ENCODE measurements at regions not wholly inside any gene's neighbourhood (a gene's known extent, or its start where the extent isn't known, plus 50 kb on each side); places are given as distances from the start of the nearest gene placed in this dataset.
"Not testable (repeated sequence)": the region's sequence is repeated elsewhere in the genome, so short reads cannot be mapped to it uniquely, and the experiment has no call there.

DNA sequence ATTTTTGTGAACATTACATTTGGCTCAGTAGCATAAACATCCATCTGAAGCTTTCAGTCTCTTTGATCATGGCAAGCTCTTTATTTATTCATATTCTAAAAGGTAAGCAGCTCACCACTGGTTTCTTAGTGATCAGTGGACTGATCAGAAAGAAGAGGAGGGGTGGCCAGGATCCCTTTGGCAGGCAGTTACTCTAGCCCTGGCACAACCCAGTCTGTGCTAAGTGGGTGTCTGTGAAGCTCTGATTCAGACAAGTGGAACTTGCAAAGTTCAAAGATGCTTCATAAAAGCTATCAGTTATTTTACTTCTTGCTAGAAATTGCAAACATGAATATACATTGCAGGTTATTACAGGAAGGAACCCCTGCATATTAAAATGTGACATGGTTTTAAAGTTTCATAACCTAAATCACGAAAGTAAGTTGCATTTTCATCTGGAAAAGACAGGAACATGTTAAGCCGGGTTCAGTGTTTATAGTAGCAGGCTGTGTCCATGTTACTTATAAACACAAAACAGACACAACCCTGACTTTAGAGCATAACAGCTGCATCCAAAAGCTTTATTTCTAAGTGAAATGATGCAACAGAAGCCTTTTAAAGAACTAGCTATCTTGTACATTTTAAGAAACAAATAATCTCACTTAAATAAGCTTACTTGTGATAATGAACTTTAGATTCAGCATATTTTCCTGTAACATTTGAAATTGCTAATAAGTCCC is 785.3 kb downstream of the MCTP2 start:
- in situ Hi-C loops (cut with HindIII; ENCODE audit: low pct_ligation_motif_present, low pct_unique_long_range_greater_than_20kb, low sequenced_read_pairs) = no loop called here
- DNase-seq = no peak

DNA sequence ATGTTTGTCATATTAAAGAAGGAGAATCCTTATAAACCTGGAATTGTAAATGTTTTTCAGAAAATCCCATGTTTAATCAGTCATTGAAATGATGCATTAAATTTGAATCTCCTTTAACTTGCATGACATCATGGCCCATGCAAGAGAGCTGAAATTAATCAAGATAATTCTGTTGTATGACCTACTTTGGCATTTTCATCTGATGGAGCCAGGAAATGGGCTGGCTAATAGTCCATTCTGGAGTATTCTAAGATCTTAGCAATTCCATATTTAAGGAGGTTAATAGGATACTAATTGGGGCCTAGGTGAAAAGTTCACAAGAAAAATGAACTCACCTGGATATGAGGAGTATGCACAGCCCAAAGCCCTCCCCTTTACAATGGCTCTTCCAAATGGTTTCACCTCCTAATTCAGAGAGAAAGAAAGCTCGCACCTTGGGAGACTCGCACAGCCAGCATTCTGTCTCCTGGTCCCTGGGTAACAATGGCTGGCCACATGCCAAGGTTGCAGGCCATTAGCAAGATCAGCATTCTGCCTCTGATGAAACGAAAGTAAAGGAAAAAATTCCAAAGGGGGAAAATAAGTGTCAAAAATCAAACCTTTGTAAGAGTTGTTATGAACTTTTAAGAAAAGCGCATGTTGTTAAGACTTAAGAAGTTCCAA is 786.4 kb downstream of the MCTP2 start:
- DNase-seq = no peak
- in situ Hi-C loops (cut with HindIII; ENCODE audit: low pct_ligation_motif_present, low pct_unique_long_range_greater_than_20kb, low sequenced_read_pairs) = no loop called here

DNA sequence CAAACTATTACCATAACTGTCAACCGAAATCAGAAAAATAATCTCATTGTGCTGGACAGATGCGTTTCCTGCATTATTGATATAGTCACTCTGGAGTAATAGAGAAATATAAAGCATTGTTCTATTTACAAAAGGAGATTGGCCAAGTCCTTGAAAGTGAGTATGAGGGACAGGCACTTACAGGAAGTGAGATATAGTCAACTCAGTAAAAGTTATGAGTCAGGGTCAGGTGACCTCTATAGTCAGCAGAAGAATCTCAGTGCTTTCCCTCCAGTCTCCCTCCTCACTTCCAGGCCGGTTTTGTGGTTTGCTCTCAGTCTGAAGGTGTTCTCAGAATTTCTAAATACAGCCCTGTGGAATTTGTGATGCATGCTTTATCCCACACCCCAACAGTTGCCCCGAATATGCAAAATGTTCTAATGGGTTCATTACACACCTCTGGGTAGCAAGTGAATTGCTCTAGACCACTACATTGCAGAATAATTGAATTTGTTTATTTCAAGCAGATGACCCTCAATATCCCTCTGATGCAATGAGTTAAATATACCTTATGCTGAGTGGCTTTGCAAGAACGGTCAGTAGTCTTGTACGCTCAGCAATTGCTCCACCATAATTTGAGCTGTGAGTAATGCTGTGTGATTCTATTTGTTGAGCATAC is 787.7 kb downstream of the MCTP2 start:
- DNase-seq = peak; percentile 4

DNA sequence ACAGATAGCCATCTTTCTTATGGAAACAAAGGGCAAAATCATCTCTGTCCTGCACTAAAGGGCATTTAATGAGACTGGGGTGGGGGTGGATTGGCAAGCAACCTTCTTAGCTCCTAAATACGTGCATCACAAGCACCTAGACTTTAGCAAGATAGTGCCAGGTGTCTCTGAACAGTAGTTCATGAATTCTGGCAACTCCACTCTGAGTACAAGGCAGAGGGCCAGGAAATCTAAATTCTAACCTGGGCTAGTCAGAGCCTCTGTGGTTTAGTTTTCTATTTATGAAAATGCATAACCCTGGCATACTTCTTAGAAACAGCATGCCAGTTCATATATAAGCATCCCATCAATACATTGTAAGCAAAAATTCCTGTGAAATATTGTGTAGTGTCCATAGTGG is 788.5 kb downstream of the MCTP2 start:
- in situ Hi-C loops (cut with HindIII; ENCODE audit: low pct_ligation_motif_present, low pct_unique_long_range_greater_than_20kb, low sequenced_read_pairs) = no loop called here

More for the DNA sequence above, 787.7 kb downstream of the MCTP2 start:
- in situ Hi-C loops (cut with HindIII; ENCODE audit: low pct_ligation_motif_present, low pct_unique_long_range_greater_than_20kb, low sequenced_read_pairs) = no loop called here

DNA sequence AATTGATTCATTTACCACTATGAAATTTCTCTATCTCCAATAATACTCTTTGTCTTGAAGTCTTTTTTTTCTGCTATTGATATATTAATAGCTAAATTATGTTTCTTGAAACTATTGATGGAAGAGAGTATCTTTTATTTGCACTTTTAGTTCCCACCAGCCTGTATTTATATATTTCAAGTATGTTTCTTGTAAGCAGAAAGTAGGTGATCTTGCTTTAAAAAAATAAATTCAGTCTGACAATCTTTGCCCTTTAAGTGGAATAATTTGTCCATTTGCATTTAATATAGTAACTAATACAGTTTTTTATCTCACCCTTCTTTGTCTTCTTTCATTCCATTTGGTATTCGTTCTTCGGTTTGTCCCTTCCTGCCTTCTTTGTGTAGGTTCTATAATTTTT is 790.5 kb downstream of the MCTP2 start:
- DNase-seq = no peak

More for the DNA sequence above, 788.5 kb downstream of the MCTP2 start:
- no peak for DNase-seq

DNA sequence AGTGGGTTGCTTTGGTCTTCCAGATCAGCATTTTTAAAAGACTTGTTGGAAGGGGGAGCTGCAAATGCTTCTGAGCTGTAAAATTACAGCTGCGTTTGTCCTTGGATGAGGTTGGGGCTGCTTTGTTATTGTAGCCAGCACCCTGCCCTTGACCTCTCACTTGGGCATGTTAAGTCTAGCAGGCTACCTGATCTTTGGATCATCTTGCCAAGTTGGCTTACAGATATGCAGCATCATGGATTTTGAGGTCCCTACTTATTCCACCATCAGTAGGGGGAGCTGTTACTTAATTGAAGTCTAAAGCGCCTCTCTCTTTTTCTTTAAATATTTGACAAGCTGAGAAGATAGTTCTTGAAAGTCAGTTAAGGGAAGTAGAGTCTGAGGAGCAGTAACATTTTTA is 793.0 kb downstream of the MCTP2 start:
- peak; percentile 39 for DNase-seq
- in situ Hi-C loops (cut with HindIII; ENCODE audit: low pct_ligation_motif_present, low pct_unique_long_range_greater_than_20kb, low sequenced_read_pairs) = no loop called here

More for the DNA sequence above, 790.5 kb downstream of the MCTP2 start:
- in situ Hi-C loops (cut with HindIII; ENCODE audit: low pct_ligation_motif_present, low pct_unique_long_range_greater_than_20kb, low sequenced_read_pairs) = no loop called here

DNA sequence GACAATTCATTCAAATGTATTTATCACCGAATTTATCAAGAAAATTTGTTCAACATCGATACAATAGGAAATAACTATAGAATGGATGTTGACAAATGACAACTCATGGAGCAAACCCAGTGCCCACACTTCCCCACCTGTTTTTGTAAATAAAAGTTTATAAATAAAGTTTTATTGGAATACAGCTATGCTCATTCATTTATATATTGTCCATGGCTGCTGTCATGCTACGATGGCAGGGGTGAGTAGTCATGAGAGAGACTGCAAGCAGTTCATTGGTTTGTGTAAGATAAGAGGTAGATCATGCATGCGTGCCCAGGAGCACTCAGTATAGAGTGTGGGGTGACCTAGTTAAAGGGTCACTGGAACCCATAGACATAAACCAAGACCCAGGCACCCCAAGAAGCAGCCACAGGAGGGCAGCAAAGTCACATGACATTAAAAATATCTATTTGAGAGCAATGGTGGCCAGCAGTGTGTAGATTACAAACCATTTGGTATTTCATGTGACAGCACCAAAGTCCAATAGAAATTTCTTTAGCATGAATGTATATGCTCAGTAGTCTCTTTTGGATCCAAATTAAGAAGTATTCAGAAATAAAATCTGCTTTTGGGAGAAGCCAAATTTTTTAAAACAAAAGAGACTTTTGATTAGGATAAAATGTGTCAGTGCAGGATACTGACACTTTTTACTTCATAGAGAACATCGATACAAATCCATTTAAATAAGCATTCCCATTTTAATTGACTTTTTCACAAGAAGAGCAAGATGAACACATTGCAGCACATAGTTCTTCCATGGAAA is 794.8 kb downstream of the MCTP2 start:
- in situ Hi-C loops (cut with HindIII; ENCODE audit: low pct_ligation_motif_present, low pct_unique_long_range_greater_than_20kb, low sequenced_read_pairs) = no loop called here
- DNase-seq = peak; percentile 69

DNA sequence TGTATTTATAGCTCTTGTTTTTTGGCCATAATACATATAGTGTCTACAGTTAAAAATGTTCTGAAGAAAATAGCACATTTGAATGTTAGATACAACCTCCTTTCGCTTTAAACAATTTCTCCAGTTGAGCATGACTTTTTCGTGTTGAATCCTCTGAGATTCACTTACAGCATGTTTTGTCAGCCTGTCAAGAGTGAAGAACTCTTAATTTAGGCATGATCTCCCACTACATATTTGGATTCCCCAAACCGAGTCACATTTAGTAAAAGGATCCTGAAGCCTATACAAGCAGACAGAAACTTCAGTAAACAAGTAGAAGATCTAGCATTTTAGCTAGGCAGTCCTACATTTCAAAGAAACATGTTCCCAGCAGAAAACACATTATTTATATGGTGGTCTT is 796.6 kb downstream of the MCTP2 start:
- DNase-seq = no peak
- in situ Hi-C loops (cut with HindIII; ENCODE audit: low pct_ligation_motif_present, low pct_unique_long_range_greater_than_20kb, low sequenced_read_pairs) = no loop called here

DNA sequence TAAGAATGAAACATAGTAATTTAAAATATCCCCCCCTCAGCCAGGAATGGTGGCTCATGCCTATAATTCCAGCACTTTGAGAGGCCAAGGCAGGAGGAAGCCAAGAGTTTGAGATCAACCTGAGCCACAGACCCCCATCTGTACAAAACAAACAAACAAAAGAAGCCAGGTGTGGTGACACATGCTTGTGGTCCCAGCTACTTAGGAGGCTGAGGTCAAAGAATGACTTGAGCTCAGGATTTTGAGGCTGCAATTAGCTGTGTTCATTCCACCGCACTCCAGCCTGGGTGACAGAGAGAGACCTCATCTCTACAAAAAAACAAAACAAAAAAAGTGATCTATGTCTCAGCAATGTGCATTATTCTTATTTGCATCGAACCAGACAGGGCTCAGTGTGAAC is 800.8 kb downstream of the MCTP2 start:
- no peak for DNase-seq
- in situ Hi-C loops (cut with HindIII; ENCODE audit: low pct_ligation_motif_present, low pct_unique_long_range_greater_than_20kb, low sequenced_read_pairs) = no loop called here

DNA sequence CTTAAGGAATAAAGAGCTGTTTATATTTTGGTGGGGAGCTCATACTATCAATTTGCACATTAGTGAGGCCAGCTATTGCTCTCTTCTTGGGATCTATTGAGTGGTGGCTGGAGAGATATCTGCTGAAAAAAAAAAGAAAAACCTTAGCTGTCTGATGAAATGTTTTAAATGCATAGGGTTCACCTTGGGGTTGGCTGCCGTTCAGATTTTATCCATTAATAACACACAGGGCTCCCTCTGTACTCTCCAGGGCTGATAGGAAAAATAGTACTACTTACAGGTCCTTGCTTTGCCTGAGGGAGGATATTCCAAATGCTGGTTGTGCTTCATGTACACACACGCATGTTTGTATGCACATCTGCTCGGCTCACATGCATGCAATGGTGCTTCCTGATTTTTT is 803.7 kb downstream of the MCTP2 start:
- in situ Hi-C loops (cut with HindIII; ENCODE audit: low pct_ligation_motif_present, low pct_unique_long_range_greater_than_20kb, low sequenced_read_pairs) = no loop called here
- no peak for DNase-seq

DNA sequence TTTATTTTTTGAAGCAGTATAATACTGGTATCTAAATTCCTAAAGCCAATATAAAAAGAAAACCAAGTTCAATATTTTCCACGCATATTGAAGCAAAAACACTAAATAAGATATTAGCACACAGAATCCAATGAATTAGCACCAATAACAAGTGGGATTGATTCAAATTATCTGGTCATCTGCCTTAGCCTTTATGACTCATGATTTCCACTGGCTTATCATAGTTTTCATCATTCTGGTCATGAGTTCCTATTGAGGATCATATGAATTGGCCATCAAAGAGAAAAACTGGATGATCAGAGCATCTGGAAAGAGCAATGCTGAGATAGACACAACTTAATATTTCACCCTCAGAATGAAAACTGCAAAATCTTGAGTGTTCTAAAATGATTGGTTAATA is 809.9 kb downstream of the MCTP2 start:
- DNase-seq = no peak
- in situ Hi-C loops (cut with HindIII; ENCODE audit: low pct_ligation_motif_present, low pct_unique_long_range_greater_than_20kb, low sequenced_read_pairs) = no loop called here

DNA sequence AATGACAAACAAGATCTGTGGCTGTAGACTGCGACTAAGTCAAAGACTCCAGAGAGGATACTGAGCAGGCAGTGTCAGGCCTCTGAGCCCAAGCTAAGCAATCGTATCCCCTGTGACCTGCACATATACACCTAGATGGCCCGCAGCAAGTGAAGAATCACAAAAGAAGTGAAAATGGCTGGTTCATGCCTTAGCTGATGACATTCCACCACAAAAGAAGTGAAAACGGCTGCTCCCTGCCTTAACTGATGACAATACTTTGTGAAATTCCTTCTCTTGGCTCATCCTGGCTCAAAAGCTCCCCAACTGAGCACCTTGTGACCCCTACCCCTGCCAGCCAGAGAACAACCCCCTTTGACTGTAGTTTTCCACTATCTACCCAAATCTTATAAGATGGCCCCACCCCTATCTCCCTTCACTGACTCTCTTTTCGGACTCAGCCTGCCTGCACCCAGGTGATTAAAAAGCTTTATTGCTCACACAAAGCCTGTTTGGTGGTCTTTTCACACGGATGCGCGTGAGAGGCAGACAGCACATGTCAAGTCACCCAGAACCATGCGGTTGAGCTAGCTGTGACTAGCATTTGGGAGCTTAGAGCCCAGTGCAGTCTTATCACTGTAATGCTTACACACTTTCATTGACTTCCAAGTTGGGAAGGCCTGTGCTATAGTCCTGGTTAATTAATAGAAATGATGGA is 812.0 kb downstream of the MCTP2 start:
- in situ Hi-C loops (cut with HindIII; ENCODE audit: low pct_ligation_motif_present, low pct_unique_long_range_greater_than_20kb, low sequenced_read_pairs); DNase-seq: not testable (repeated sequence)

DNA sequence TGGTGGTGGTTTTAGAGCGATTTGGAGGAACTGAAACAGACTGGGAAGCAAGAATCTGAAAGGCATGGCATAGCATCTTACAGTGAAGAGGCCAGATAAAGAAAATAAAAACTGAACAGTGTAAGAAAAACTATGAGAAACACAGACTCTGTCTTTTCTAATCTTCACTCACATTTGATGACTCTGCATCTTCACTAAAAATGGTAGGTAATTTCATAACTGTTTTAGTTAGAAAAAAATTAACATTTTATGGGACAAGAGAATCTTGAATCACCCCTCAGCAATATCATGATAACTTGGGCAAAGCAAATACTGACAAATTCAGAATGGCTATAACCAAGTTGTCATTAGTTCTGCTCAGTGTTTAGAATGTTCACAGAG is 812.6 kb downstream of the MCTP2 start:
- in situ Hi-C loops (cut with HindIII; ENCODE audit: low pct_ligation_motif_present, low pct_unique_long_range_greater_than_20kb, low sequenced_read_pairs) = no loop called here
- no peak for DNase-seq

DNA sequence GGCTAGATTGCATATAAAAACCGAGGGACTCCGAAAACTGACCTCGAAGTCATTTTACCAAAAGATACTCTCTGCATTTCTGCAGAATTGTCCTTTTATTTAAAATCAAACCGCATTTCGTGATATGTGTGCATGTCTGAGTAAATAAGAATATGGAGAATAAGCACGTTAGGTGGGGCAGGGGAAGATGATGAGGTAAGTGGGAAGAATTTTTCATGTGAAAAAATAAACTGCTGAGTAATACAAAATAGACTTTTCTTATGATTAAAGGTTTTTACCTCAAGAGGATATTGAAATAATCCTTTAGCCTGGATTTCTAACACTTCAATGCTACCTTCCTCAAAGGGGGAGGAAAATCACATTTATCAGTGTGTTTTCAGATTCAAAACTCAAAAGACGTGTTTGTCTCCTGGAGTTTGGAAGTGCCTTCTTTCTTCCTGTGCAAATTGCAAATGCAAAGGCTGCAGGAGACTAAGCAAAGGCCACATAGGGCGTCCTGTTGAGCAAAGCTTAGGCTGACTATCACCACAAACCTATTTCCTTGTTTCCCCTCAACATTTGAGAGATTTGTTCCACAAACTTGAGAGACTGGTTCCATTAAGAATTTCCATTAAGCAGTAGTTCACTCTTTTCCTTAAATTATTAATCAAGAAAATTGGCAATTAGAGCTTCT is 813.5 kb downstream of the MCTP2 start:
- in situ Hi-C loops (cut with HindIII; ENCODE audit: low pct_ligation_motif_present, low pct_unique_long_range_greater_than_20kb, low sequenced_read_pairs) = no loop called here
- no peak for DNase-seq

DNA sequence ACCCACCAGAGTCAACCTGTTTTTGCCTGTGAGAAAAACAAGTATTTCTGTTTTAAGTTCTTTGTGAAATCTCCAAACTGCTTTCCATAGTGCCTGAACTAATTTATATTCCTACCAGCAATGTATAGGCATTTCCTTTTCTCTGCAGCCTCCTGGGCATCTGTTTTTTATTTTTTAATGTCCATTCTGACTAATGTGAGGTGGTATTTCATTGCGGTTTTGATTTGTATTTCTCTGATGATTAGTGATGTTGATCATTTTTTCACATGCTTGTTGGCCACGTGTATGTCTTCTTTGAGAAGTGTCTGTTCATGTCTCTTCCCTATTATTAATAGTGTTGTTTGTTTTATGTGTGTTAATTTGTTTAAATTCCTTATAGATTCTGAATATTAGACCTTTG is 820.5 kb downstream of the MCTP2 start:
- in situ Hi-C loops (cut with HindIII; ENCODE audit: low pct_ligation_motif_present, low pct_unique_long_range_greater_than_20kb, low sequenced_read_pairs) = no loop called here
- no peak for DNase-seq

DNA sequence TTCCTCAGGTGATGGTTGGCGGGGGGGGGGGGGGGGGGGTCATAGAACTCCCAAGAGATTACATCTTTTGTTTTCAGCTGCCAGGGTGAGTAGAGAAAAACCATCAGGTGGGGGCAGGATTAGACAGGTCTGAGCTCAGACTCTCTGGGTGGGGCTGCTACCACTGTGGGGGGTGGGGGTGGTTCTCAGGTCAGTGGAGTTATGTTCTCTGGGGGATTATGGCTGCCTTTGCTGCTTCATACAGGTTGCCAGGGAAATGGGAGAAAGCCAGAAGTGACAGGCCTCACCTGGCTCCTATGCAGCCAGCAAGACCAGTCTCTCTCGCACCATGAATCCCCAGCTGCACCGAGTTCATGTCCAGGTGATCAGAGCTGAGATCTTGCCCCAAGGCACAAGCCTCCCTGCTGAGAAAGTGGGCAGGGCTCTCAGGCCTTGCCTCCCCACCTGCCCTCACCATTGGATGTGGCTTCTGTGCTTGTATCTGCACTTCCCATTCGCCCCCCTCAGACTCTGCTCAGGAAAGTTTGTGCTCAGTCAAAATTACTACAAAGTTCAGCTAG is 828.1 kb downstream of the MCTP2 start:
- no peak for DNase-seq
- in situ Hi-C loops (cut with HindIII; ENCODE audit: low pct_ligation_motif_present, low pct_unique_long_range_greater_than_20kb, low sequenced_read_pairs) = no loop called here

DNA sequence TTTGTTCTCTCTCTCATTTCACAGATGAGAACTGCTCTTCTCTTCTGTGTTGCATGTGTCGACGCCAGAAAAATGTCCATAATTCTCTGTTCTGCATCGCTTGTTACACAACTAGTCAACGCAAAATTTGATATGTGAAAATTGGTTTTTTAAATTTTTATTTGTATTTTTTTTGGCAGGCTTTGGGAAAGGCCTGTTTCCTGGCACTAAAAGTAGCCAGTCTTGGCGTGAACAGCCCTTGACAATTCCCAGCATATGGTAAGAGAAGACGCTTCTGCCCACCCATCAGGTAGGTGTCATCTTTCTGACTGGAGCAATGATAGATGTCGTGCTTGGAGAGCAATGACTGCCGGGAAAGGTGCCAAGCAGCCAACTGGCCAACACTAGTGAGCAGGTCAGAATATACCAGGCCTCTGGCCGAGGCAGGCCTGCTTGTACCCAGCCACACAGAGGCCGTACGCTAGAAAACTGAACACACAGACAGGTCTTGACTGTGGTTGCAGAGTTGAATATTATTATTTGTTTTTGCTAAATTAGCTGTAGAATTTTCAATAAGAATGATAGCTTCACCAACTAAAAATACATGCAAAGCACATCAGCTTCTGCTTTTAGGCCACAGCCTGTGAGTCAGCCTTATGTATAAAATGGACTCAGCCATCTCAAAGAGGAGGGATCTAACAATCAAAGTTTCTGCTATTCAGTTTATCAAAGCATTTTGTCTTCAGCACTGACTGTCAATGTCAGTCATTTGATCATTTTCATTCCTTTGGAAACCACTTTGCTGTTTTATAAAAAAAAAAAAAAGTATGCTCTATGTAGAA is 837.5 kb downstream of the MCTP2 start:
- DNase-seq = no peak
- in situ Hi-C loops (cut with HindIII; ENCODE audit: low pct_ligation_motif_present, low pct_unique_long_range_greater_than_20kb, low sequenced_read_pairs) = no loop called here

Measured in ACHN (cell line).